GM12864 (cell line): ENCODE measurements at regions not wholly inside any gene's neighbourhood (a gene's known extent, or its start where the extent isn't known, plus 50 kb on each side); places are given as distances from the start of the nearest gene placed in this dataset.

ENCODE experiments used
- DNase-seq: peaks from one replicate; pipeline ENCODE4 v3.0.0-alpha.2; 2011; ENCODE audit warnings: low read depth
- H3K4me3 ChIP-seq: 2 replicates; pipeline ENCODE4 v1.5.1; 2011; ENCODE audit warnings: mild to moderate bottlenecking, low read depth, low read length, control low read depth
- TF ChIP-seq, protein P1 (sequence below): IDR thresholded peaks from 2 replicates; pipeline ENCODE4 v1.5.1; 2011; ENCODE audit warnings: low read depth, mild to moderate bottlenecking, moderate library complexity, low read length, control low read depth, inconsistent platforms; ENCODE audit errors: missing control alignments

DNA sequence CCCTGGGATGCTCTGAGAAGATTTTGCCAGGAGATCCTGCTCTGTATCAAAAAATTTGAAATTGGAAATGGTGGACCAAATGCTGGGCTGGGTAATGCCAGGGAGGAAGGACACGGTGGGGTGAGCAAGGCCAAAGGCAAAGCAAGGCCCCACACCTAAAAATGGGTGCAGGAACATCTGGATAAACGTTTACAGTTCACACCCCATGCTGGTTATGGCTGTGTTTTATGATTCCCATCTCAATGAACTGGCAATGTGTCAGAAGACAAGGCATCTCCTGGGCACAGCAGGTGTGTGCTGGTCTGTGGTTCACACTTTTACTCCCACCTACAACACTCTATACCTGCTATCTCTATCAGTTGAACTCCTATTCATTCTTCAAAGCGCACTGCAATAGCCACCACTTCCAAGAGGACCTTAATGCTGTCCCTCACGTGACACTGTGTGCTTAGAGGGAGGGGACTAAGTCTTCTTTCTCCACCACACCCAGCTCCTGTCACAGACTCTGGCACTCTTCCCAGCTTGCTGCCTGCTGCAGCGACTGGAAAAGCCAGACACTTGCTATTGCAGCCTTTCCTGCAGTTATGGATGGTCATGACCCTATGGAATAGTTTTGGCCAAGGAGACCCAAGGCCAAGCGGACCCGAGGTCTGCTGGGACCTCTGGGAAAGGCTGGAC is 277.5 kb downstream of the CTTN start:
- TF ChIP-seq, protein P1, sequence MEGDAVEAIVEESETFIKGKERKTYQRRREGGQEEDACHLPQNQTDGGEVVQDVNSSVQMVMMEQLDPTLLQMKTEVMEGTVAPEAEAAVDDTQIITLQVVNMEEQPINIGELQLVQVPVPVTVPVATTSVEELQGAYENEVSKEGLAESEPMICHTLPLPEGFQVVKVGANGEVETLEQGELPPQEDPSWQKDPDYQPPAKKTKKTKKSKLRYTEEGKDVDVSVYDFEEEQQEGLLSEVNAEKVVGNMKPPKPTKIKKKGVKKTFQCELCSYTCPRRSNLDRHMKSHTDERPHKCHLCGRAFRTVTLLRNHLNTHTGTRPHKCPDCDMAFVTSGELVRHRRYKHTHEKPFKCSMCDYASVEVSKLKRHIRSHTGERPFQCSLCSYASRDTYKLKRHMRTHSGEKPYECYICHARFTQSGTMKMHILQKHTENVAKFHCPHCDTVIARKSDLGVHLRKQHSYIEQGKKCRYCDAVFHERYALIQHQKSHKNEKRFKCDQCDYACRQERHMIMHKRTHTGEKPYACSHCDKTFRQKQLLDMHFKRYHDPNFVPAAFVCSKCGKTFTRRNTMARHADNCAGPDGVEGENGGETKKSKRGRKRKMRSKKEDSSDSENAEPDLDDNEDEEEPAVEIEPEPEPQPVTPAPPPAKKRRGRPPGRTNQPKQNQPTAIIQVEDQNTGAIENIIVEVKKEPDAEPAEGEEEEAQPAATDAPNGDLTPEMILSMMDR: no peak
- no peak for DNase-seq
- no peak overlapping the region for H3K4me3 ChIP-seq

DNA sequence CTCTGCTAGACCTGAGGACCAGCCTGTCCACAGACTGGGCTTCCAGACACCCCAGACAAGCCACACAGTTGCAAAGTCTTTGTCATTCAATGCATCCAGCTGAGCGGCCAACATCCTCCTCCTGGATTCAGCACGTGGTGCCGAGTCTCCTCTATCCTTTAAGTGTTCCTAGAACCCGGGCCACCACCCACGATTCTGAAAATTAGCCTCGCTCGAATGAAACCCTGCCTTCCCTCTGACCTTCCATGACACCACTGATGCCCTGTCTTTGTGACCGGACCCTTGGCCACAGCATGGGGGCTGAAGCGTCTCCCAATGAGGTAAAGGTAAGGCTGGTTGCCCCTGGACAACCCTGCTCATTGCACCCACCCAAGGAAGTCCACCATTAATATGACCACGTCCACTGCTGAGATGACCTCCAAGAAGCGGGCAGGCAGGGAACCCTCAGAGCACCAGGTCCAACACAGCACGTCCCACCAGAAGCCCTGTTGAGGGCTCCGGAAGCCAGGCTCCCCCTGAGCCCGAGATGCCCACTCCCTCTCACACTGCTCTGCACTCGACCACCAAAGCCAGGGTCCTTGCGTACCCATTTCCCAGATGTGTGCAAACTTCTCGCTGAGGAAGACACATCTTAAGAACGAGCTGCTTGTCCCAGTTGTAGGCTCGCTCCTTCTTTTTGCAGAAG is 279.0 kb downstream of the CTTN start:
- no peak for DNase-seq
- H3K4me3 ChIP-seq: no peak overlapping the region
- TF ChIP-seq, protein P1: no peak

DNA sequence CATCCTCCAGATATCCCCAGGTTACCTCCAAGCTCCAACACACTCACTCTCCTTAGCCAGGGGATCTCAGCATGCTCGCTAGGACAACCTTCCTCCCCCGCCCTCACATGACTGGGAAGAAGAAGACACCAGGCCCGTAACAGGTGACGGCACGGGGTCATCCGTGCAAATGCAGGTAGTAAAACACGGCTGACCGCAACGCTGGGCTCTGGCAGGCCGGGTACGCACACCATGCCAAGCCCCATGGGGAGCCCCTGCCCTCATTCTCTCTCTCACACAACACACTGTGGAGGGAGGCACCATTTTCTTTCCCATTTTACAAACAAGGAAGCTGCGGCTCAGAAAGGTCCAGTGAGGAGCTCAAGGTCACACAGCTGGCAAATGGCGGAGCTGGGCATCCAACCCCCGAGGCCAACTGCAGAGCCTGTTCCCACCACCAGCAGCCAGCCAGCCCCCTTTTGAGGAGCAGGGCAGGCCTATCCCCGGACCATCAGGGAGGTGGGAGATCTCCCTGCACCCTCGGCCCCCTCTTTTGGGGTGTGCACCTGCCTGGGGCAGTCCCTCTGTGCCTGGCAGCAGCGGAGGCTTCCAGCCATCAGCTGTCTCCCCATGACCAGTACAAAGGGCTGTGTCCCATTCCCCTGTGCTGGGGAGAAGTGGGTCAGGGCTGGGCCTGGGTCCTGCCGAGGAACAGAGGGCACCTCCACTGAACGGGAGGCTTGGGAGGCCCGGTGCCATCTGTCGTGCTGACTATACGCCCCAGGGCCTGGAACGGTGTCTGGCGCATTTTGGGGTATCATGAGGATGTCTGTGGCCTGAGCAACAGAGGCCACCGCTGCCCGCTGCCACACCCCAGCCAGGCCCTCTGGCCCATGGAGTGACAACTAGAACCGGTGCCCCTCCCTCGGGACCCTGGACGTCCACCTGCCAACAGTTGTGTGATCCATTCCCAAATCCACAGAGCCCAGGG is 280.9 kb downstream of the CTTN start:
- no peak overlapping the region for H3K4me3 ChIP-seq
- no peak for DNase-seq
- TF ChIP-seq, protein P1: no peak

DNA sequence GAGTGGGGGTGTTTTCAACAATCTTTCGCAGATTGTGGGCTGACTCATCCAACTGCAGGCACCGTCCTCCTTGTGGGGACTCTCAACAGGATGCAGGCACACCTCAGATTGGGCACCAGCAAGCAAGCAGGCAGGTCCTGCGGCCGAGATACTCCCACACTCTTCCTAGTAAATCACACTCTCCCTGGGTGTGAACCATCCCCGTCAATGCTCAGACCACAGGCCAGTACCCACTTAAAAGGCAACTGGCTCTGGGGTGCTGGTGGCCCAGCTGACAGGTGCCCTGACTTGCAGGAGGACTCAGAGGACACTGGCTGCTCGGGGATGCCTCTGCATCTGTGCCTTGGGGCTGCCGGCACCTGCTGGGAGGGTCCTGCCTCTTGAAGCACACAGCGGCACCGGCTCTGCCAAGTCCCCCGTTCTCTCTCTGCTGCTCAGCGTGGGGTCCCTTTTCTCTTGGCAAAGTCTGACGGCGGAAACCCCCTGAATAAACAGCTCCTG is 282.5 kb downstream of the CTTN start:
- H3K4me3 ChIP-seq: no peak overlapping the region
- TF ChIP-seq, protein P1: no peak
- no peak for DNase-seq

DNA sequence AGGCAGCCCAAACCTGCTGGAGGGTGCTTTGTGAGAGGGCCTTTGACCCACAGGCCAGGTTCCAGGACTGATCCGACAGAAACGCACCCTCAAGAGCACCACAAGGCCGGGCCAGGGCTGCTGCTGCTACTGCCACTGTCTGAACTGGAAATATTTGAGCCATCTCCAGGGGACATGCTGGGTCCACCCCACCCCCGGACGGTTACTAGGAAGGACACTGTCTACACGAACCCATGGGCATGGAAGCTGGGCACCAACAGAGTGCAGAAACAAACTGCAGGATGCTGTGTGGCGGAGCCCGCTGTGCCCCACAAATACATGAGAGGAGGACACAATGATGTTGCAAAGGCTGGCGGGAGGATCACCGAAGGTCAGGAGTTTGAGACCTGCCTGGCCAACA is 283.7 kb downstream of the CTTN start:
- no peak overlapping the region for H3K4me3 ChIP-seq
- DNase-seq: no peak
- TF ChIP-seq, protein P1: no peak

DNA sequence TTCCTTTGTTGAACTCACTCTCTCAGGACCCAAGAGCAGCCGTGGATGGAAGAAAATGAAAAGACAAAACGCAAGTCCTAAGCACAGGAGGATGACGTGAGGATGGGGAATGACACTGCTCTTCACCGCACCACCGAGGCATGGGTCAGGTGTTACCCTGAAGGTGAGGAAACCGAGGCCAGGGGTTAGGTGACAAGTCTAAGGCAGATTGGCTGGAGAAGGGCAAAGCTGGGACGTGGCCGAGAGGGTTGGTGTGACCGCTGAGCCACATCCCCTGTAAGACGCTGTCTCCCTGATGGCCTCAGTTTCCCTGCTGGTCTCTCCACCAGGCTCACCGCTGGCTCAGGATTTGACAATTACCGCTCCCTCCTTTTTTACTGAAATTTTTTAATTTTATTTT is 284.4 kb downstream of the CTTN start:
- no peak overlapping the region for H3K4me3 ChIP-seq
- TF ChIP-seq, protein P1: no peak
- no peak for DNase-seq
